Daoy (cell line): ENCODE measurements at regions not wholly inside any gene's neighbourhood (a gene's known extent, or its start where the extent isn't known, plus 50 kb on each side); places are given as distances from the start of the nearest gene placed in this dataset.
A peak's percentile ranks its signal among the peaks of the same experiment; 100 is the strongest.
"Not testable (repeated sequence)": the region's sequence is repeated elsewhere in the genome, so short reads cannot be mapped to it uniquely, and the experiment has no call there.

Experiments used
- DNase-seq: peaks from one replicate; pipeline ENCODE4 v3.0.0-alpha.2; 2015; ENCODE audit warnings: low read depth

DNA sequence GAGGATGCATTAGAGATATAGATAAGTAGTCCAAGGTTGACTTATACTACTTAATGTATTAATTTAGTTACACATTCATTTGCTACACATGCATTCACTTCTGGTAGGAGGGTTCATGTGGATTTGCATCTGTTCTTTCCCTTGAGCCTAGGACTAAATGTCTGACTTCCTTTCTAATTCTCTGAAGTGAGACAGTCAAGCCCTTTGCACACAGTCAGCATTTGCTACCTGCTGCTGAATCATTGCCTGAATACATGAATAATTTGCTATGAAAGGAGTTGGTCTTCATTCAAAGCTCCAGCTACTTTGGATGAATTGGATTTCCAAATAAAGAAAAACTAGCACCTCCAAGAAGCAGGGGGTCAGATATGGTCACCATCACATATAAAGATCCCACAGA, 154.8 kb upstream of the DAB1 start:
- no peak for DNase-seq

DNA sequence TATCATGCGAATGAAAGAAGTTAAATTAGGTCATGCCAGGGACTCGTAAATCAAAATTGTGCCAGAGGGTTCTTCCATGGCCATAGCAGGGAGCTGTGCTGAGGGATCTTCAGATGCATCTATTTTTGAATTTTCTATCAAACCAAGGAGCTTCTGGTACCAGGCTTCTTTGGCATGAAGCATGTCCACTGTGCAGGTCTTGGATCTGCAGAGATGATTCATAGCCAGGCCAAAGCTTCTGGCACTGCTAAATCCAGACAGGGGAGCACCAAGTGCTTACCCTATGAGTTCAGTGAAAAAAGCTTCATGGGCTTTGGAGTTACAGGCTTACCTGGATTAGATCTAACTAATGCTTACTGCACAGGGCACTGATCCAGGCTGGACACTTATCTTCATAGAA, 154.2 kb upstream of the DAB1 start:
- DNase-seq = no peak

DNA sequence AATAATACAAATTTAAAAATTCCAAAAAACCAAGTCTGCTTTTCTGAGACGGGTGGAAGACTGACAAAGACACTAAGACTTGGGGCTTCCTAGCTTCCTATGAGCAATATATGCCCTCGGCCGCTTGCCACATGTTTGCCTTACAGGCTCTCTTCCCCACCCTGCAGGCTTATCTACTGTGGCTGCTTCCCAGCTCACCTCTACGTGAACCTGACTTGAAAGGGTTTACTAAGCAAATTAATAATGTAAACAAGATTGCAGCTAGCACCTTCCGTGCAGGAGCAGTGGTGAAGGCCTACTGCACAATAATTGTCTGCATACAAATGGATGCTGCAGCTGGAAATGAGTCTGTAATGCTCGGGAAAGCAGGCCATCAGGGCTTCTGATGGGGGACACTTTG, 152.9 kb upstream of the DAB1 start:
- DNase-seq = no peak

DNA sequence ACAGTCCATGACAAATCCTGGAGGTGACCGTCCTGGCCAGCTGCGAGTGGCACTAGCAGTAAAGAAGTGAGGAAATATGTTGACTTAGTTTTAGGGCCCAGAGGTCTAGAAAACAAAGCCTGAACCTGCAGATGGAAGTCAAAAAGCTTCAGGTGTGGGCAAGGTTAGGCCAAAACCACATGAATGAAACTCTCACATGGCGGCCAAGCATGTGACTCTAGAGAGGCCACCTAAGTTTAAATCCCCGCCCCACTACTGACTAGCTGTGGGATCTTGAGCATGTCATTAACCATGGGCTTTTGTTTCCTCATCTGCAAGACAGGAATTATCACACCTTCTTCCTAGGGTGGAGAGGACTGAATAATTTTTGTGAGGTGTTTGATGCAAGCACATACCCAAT, 148.2 kb upstream of the DAB1 start:
- DNase-seq = no peak

DNA sequence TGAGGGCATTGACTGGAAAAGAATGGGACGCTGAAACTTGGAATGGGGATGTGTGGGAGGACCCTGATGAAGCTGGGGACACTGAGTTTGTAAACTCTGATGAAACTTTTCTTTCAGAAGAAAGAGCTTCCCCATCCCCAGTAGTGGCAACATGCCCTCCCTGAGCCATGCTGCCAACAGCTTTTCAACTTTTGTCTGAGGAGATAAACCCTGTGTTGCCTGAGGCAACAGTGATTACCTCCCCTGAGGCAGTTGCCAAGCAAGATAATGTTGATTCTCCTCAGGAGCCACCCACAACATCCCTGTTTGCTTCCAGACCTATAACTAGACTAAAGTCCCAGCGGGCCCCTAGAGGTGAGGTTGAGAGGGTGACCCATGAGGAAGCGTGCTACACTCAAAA, 134.2 kb upstream of the DAB1 start:
- not testable (repeated sequence) for DNase-seq

DNA sequence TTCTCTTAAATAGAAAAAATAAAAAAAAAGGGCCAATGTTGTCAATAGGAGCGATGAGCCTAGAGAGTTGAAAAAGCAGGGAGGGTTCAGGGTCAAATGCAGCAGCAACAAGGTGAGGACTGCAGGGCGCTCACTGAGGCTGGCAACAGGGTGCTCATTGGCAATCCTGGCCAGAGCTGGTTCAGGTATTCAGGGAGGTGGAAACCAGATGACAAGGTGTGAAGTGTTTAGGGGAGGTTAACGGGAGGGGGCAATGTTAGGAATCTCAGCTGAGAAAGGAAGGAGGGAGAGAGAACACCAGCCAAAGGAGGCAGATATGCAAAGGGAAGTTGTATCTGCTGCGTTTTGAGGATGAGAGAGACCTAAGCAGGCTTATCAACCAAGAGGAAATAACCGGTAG, 129.8 kb upstream of the DAB1 start:
- no peak for DNase-seq

DNA sequence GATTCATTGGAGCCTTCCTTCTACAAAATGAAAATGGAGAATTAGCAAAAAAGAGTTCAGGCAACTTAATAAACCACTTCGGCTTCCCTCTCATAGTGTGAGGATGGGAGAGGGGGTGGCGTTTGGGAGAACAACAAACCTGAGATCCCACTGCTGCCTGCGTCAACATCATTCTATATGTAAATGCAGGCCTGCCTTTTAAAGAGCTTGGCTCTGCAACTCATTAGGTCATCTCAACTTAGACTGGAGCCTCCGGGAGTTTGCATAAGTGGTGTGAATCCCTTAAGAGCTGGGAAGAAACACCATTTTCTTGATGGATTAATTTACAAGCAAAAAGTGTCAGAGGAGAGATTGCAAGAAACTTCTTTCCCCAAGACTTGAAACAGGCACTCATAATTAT, 127.6 kb upstream of the DAB1 start:
- no peak for DNase-seq

DNA sequence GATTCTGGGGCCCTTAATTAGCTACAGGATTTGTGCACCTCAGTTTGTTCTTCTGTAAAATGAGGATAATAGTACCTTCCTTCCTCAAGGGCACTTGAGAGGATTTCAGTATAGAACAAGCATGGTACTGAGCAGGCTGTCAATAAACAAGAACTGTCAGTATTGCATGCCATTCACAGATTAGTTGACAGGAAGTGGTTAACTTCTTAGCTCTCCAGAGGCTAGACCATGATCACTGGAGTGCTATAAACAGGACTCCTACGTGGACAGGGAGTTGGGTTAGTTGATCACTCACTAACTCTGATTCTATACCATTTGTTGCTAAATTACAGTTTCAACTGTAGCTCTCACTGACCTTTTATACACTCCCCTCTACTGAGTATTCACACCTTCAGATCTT, 126.2 kb upstream of the DAB1 start:
- DNase-seq = peak; percentile 17

DNA sequence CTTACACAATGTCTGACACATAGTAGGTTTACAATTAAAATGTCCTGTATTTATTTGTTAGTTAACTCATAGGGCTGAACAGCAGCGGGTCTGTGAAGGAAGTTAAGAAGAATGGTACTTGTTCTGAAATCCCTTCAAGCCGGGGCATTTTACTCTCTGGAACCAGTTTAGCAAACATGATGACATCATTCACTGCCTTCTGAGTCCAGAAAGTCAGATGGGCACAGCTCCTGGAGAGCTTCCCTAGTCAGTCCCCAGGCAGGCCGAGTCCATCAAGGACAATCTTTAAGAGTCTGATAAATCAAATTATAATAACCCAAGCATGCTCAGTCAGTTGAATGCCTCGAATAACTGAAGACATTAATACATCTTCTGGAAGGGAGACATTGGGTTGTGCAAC, 125.4 kb upstream of the DAB1 start:
- no peak for DNase-seq

DNA sequence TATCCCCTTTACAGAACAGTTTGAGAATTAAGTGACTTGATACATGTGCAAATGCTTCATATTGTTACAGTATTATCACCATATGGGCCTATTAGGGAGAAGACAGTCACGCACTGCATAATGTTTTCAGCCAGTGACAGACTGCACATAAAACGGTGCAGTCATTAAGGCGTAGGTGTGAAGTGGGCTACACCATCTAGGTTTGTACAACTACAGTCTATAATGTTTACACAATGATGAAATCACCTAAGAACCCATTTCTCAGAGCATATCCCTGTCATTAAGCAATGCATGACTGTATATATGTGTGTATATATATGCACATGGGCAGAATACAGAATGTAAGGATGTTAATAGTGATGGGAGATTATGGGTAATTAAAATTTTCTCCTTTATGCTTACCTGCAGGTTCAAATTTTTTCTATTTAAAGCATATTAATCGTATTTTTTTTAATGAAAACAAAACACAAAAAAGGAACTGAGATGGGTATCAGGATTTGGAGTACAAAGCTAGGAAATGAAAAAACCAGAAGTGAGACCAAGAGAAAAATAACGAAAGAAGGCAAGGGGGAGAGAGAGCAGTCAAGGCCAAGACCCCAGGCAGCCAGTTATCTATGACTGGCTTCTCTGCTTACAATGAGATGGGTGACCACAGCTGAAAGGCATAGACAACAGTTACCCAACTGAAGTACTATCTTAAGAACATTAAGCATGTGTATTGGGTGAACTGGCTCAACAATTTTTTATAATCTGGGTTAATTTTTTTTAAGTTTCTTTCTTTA, 122.9 kb upstream of the DAB1 start:
- DNase-seq = no peak

DNA sequence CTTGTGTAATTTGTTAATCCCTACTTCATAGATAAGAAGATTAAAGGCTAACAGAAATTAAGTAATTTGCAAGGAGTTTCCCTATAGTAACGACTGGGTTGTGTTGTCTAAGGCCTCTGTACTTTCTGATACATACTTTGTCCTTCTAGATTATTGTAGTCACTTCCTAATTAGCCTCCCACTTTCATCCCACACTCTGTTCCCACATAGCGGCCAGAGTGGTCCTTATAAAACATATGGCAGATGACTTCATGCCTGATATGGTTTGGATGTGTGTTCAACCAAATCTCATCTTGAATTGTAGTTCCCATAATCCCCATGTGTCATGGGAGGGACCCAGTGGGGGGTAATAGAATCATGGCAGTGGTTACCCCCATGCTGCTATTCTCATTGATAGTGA, 120.5 kb upstream of the DAB1 start:
- DNase-seq = no peak

DNA sequence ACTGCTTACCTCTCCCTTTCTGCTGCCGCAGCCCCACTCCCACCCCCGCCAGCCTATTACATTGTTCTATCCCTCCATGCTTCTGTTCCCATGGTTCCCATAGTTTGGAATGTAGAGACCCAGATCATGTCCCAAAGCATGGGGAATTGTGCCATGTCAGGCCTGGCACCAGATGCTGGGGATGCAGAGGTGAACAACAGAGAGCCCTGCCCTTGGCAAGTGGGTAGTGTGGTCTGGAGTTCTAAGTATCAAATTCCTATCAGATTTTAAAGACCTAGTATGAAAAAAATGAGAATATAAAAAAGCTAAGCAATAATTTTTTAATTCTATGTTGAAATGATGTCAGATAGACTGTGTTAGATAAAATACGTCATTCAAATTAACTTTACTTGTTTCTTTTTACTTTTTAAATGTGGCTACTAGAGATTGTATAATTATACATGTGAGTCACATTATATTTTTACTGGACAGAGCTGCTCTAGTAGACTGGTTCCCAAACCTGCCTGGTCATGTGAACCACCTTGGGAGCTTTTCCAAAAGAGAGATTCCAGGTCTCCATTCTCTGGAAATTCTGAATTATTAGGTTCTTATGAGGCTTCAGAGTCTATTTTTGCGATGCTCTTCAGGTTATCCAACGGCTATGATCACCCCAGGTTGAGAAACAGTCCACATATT, 113.0 kb upstream of the DAB1 start:
- no peak for DNase-seq

DNA sequence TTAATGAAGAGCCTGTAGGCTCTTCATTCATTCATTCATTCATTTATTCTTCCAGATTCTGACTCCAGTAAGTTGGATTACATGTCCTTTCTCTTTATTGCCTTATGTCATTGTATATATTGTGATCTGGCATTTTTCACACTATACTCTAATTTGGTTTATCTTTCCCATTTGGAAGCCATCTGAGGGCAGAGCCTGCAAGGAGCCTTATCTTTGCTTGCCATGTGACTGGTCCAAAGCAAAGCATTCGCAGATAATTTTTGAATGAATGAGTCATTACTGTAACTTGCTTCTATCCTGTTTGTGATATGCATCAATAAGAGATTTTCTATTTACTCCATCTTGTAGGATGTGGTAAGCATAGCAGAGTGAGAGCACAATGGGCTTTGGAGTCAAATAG, 108.4 kb upstream of the DAB1 start:
- no peak for DNase-seq

DNA sequence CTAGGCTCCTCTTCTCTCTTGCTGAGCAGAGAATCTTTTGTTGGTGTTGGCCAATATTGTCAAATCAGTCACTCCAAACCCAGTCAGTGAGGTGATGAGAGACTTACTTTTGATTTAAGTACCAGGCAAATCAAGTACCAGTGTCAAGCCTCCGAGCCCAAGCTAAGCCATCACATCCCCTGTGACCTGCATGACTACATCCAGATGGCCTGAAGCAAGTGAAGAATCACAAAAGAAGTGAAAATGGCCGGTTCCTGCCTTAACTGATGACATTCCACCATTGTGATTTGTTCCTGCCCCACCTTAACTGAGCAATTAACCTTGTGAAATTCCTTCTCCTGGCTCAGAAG, 107.0 kb upstream of the DAB1 start:
- DNase-seq = not testable (repeated sequence)

DNA sequence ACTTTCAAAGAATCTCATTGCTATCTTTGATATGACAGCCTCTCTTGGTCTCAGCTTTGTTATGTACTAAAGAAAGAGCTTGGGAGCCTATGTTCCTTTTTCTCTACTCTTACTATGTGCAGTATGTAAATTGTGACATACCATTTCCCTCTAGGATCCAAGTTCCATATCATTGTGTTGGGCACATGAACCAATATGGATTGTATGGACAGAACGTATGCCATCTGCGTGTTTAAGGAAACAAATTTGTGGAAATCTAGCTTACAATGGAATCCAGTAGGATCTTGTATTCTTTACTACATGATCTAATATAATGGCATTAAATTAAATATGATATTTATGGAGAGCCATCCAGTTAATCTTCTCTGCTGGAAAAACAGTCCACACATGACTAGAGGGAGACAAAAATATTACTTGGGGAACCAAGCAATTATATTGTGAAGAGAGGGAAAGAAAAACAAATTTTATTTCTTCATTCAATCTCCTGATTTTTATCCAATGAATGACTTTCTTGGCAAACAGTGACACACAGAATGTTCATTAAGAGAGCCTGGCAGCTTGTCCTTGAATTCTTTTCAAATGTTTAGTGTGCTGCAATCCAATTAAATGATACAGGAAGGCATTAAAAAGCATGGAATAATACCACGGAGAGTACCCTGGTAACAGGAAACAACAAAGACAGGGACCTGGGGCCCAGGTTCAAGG, 106.5 kb upstream of the DAB1 start:
- DNase-seq = no peak

DNA sequence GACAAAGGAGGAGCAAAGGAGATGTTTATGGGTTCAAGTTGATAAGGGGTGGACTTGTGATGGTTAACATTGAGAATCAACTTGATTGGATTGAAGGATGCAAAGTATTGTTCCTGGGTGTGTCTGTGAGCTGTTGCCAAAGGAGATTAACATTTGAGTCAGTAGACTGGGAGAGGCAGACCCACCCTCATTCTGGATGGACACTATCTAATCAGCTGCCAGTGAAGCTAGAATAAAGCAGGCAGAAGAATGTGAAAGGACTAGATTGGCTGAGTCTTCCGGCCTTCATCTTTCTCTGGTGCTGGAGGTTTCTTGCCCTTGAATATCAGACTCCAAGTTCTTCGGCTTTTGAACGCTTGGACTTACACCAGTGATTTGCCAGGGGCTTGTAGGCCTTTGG, 98.7 kb upstream of the DAB1 start:
- no peak for DNase-seq

DNA sequence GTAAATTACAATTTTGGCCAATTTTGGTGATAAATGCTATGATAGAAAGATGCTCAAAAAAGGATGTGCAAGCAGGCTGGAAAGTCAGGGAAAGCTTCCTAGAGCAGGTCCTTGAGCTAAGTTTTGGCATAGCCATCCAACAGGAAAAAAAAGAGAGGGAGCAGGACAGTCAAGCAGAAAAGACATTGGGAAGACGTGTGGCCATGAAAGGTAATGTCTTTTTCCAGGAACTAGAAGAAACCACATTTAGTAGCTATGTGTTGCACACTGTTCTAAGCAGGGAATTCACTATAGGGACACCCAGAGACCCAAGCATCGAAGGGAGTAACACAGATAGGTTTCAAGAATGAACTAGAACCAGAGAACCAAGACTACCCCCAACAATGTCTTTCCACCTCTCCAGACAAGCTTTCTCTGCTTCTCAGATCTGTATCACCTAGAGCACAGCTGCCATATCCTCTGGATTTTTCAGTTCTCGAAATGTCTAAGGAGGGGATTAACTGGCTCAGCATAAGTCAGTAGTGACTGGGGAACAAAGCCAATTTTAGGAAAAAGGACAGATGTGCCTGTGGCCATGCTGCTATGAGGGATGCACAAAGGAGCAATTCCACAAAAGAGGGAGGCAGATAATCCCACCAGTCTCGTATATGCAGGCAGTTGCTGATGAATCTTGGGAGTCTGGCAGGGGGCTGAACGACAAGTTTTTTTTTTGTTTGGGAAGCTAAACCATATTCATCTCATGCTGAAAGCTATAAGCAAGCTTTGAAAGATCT, 97.1 kb upstream of the DAB1 start:
- DNase-seq = no peak

DNA sequence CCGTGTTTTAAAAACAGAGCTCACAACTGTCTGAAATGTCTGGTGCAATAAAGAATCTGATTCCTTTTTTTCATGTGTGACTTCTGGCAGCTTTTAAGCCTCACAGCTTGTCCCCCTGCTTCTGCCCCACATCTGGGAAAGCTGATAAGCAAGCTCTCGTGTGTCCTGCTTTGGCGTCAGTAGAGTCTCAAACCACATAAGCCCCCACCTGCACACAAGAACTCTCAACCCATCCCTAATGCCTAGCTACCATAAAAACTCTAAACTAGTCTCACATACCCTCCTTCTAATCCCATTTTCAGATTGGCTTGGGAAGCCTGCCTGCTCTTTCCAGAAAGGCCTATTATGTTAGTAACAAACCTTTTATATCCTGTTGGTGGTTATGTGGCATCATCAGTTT, 94.6 kb upstream of the DAB1 start:
- DNase-seq = no peak

DNA sequence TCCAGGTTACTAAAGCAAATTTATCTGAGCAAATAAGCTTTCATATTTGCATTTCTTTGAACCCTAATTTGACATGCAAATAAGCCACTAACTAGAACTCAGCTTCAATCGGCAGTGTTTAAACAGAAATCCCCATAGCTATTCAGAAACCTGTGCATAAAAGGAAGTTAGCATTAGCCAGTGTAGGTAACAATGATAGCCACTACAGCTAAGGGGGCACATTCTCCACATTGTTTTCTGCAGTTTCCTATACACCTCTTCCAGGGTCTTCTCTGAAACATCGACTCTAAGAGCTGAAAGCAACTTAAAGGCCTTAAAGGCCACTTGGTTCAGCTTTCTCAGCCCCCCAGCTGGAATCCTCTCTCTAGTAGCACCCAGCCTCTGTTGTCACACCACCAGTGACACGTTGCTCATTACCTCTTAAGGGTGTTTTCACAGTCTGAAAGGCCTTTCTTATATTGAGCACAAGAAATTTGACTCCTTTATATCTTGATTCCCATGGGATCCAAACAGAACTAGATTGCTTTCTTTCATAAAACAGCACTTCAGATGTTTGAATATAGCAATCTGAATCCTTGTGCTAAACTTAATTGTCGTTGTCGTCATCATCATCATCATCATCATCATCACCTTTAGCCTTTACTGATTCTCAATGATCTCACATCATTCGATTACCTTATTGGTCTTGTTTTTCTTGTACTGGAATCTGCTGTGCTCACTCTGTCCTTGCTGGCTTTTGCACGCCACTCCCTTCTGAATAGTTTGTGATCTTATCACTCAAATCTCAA, 93.9 kb upstream of the DAB1 start:
- no peak for DNase-seq

DNA sequence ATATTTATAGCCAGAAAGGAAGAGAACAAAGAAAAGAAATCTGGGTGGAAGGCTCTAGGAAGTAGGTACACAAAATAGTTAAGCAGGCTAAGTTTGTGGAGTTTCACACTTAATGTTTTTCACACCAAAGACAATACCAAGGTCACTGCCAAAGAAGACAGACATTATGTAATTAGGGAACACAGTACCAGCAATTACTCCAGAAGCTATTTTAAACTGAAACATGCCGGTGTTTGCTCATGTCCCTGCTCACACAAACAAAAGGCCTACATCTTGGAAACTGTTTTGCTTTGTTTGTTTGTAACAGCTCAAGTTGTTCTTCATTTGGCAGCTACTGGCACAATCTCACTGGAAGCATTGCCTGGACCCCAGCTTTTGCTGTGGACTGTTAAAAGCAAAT, 88.5 kb upstream of the DAB1 start:
- no peak for DNase-seq

DNA sequence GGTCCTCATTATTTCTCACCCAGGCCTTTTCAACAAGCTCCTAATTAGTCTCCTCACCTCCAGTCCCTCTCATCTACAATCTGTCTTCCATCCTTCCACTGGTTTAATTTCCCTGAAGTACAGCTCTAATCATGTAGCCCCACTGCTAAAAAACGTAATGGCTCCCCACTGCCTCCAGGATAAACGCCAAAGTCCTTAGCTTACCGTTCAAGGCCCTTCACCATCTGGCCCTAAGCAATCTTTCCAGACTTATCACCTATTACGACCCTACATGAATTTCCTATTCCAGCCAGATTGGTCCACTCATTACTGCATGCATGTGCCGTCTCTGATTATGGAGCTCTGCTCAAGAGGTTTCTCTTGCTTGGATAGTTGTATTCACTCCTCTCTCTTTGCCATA, 83.1 kb upstream of the DAB1 start:
- DNase-seq = no peak

DNA sequence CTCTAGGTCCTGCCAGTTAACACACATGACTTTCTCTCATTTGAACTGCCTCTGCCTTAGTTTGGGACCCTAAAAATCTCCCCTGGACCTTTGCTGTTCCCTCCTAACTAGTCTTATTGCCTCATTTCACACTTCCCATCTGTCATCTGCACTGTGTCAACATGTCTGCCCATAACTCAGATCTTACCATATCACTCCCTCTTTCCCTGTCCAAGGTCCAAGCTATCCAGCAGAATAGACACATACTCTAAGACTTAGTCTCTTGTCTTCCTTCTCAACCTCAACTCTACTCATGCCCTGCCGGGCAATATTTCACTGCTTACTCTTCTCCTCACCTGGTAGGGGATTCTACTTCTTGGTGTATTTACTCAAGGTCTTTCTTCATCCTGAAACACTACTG, 79.5 kb upstream of the DAB1 start:
- no peak for DNase-seq
